Stomach (tissue), 4 donors: ENCODE measurements at regions not wholly inside any gene's neighbourhood (a gene's known extent, or its start where the extent isn't known, plus 50 kb on each side); places are given as distances from the start of the nearest gene placed in this dataset.

Experiments used
- POLR2A ChIP-seq, 4 donors: fragments of 450-650 bp; IDR thresholded peaks; one replicate each; pipeline ENCODE4 v1.6.1; 2016; ENCODE audit warnings: antibody characterized with exemption in 4 of 4, control low read depth in 2 of 4, mild to moderate bottlenecking in 1 of 4, moderate library complexity in 1 of 4
- POLR2AphosphoS5 ChIP-seq, 3 donors: sonication (generic); formaldehyde crosslinking; IDR thresholded peaks; one replicate each; pipeline ENCODE4 v1.6.1; 2016; ENCODE audit warnings: antibody characterized with exemption in 3 of 3

DNA sequence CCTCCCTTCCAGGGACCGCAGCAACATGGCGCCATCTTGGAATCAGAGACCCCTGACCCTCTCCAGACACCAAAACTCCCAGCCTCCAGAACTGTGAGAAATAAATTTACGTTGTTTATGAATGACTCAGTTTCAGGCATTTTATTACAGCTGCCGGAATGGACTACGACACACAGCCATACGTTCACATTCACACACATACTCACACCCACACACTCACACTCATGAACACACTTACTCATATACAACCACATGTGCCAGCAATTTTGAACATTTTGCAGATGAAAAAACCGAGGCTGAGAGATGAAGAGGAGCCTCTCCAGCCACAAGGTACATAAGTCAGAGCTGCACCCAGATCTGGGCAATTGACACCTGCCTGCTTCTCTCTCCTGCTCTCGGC is 151.0 kb upstream of the RAB4A start:
- TF ChIP-seq POLR2A (IDR thresholded peaks at IDR 0.05) (no peak), POLR2AphosphoS5 (IDR thresholded peaks at IDR 0.05) (no peak)
